Right ventricle myocardium inferior (tissue), 1 donor: ENCODE measurements at regions not wholly inside any gene's neighbourhood (a gene's known extent, or its start where the extent isn't known, plus 50 kb on each side); places are given as distances from the start of the nearest gene placed in this dataset.

Source experiments
- ATAC-seq: fragments of 200-7000 bp; cut with Tn5 transposase; one replicate; pipeline ENCODE4 v1.9.1; 2020; ENCODE audit warnings: mild to moderate bottlenecking, moderate library complexity
- DNase-seq: peaks from one replicate; pipeline ENCODE4 v3.0.0; 2021; ENCODE audit errors: missing footprints
- intact Hi-C: fragments of 100-400 bp; cut with DNase I; formaldehyde crosslinking; loops from one replicate; pipeline ENCODE4 v1.11.0; 2022
- donor health status: DM: no; HTN: yes; CAD: no; lungs with severe emphysema.

DNA sequence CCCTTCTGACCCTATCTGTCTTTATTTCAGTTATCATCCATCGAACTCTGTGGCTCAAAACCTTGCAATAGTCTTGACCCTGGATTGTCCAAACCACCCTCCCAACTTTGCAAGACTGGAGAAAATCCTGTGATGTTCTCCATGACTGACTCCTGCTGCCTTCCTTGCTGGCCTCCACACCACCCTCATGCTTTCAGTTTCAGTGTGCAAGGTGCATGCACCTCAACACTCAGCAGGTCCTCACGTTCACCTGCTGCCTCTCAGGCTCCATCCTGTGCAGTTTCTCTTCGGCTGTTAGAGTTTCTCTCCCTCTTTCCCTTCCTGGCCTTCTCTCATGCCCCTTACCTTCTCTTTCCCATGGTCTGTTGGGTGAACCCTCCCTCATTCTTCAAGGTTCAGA is 59.4 kb upstream of the ASIC2 start:
- intact Hi-C loops = no loop called here
- ATAC-seq (no peak), DNase-seq (no peak)

DNA sequence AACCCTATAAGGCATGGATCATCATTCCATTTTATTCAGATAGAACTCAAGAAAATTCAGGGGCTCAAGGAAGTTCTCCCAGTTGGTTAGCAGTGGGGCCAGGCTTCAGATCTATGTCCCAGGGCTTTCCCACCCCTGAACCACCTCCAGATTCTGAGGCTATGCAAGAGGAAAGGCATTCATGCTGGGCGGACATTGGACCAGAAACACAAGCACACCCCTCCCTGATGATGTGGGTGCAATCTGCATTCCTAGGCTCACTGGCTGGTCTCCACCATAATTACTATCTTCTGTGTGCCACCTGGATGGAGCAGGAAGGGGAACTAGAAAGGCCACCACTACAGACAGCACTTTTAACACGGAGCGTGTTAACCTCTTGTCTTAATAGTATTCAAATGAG is 63.2 kb upstream of the ASIC2 start:
- ATAC-seq (no peak), DNase-seq (no peak)
- intact Hi-C loops = no loop called here

DNA sequence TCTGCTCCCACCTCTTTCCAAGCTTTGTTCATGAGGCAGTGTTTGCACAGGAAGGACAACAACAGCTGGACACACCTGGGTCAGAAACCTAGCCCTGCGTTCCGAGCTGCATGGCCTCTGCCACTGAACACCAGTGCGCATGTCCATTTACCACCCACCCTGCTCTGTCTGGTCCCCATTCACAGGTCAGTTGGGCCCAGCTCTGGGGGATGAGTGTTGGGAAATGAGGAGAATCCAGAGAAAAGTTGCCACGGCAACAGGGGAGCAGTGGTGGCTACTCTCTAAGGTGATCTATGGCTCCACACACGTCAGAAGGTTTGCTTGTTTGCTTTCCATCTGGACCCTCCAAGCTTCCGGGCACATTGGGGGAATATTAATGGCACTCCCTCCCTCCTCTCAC is 70.4 kb upstream of the ASIC2 start:
- DNase-seq (no peak), ATAC-seq (no peak)
- intact Hi-C loops = no loop called here

DNA sequence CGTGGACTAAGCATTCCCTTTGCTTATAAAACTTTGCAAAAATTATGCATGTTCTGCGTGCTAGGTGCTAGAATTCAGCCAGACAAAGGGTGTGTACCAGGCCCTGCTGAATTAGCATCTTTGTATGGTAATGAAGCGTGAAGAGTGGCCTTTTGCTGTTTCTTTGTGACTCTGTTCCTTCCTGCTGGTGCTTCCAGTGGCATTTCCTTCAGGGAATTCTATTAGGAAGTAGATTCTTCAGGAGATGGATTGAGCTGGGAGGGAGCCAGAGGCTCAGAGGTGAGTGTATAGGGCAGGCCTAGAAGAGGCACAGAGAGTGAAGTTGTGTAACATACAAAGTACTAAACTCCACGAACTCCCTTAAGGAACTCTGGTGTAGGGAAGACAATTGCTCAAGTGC is 73.9 kb upstream of the ASIC2 start:
- intact Hi-C loops = no loop called here
- ATAC-seq = no peak
- DNase-seq = no peak

DNA sequence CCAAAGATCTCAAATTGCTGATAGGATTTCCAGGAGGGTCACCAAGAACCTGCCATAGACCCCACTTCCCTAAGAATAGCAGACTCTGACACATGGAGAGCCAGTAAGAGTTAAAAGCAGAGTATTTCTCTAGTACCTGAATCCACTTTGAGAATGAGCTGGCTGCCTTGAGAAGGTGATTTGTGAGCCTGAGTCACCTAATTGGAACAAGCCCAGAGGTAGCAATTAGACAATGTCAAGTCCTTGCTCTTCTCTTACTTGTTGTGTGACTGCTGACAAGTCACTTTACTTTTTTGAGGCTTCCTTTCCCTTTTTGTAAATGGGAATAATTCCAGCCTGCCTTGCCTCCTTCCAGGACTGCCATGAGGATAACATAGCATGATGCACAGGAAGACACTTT is 76.1 kb upstream of the ASIC2 start:
- DNase-seq (no peak), ATAC-seq (no peak)
- intact Hi-C loops = no loop called here

DNA sequence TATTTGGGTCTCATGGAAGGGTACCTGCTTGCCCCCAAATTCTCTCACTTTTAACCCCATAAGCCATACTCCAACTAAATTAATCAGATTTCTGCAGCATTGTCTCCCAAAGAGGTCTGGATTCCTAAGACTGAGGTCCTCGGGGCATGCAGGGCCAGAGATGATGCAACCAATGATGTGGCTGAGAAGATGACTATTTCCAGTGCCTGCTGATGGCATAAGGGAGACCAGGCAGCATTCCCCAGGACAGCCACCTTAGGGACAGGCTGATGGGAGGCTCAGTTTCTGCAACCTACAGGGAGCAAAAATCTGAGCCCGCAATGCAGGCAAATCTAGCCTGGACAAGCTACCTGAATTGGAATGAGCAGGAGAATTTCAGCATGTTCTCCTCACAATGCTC is 76.8 kb upstream of the ASIC2 start:
- intact Hi-C loops = no loop called here
- no peak for ATAC-seq
- DNase-seq = no peak

DNA sequence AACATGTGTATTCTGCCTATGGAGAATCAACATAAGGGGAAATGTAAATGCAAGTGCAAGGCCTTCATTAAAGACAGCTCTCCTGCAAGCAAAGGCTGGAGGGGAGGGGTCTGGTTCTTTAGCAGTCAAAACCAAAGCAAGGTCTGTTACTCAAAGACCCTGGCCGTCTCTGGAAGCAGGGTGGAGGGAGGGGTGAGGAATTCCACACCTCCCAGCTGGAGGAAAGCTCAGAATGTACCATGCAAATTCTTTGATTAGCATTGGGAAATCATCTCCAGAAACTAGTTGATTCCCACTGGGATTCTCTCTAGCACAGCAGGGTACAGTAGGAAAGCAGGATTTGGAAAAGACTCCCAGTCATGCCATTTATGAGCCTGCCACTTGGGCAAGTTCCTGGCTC is 77.3 kb upstream of the ASIC2 start:
- no peak for DNase-seq
- intact Hi-C loops = no loop called here
- ATAC-seq = no peak

DNA sequence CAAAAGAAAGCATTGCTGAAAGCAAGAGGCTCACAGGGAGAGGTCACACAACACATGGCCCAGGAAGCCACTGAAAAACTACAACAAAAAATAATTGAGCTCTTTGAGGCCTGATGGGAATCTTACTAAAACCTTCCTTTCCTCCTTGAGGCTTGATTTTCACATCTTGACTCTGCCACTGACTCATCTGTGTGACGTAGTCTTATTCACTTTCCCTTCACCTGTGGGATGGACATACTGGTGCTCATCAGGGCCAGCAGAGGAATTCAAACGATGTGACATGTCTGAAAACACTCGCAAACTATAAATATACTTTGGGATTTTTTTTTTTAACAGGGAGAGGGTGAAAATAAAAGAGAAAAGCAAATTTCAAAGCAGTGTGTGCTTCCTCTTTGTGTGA is 78.3 kb upstream of the ASIC2 start:
- ATAC-seq (no peak), DNase-seq (no peak)
- intact Hi-C loops = no loop called here

DNA sequence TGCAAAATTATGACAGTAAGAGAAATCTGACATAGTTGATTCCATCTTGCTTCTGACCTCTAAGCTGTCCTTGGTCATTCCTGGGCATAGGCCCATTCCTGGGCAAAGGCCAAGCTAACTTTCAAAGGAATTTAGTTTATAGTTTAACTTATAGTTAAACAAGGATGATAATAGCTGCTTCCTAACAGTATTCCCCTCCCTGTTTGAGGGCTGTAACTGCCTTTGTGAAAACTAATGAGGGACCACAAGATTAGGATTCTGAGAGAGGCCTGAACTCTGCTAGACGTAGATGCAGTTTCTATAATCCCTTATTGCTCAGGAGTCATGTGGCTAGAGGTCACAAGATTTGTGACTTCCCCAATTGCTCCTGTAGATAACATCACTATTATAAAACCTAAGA is 80.2 kb upstream of the ASIC2 start:
- intact Hi-C loops = no loop called here
- no peak for ATAC-seq
- no peak for DNase-seq

DNA sequence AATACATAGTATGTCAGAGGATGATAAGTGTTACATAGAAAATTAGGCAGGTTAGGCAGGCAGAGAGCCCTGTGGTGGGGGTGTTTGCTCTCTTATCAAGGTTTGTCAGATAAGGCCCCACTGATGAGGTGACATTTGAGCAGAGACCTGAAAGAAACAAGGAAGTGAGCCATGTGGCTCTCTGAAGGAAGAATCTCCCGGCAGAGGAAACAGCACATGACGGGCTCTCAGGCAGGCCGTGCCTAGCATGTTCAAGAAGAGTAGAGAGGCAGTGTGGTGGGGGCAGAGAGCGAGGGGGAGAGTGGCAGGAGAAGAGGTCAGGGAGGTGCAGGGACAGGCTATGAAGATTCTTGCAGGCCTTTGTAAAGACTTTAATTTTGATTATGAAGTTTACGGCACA is 82.0 kb upstream of the ASIC2 start:
- intact Hi-C loops = no loop called here
- ATAC-seq (no peak), DNase-seq (no peak)

DNA sequence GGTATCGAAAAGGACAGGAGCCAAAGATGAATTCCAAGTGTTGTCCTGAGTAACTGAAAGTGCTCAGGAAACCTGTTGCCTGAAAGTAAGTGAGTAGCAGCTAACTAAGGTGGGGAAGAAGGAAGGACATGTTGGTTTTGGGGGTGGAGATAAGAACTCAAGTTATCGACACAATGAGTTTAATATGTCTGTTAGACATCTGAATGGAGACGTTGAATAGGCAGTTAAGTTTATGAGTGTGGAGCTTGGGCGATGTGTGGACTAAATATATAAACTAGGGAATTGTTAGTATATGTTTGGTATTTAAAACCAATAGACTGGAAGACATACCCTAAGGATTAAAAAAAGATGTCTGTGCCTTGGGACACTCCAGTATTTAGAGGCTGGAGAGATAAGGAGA is 82.7 kb upstream of the ASIC2 start:
- DNase-seq (no peak), ATAC-seq (no peak)
- intact Hi-C loops = no loop called here

DNA sequence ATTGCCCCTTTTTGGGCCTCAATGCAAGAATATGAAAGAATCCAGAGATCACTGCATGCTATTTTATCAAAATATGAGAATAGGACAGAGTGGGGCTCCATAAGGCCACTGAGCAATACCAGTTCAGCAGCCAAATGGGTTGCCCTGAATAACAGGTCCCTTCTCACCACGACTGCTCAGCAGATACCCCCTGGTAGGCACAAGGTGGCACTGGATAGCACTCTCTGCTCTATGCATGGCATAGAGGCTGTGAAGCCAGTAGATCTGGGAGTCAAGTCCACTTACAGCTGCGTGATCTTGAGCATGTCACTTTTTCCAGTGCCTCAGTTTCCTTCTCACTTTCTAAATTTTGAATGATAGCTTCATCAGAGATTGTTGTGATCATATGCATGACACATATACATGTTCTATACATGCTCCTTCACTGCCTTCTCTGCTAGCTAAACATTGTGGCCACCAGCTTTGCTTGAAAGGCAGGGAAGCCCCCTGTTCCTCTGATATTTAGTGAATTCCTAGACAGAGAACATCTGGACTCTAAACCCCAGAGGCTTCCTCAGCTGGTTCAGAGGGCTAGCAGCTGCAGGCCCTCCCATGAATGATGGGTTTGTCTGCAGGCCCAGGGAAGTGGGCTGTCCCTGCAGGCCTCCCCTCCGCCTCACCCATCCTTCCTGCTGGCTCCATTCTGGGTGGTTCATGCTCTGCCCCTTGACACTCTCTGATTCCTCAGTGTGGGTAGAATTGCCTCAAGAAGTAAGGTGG is 84.9 kb upstream of the ASIC2 start:
- intact Hi-C loops = no loop called here
- DNase-seq = no peak
- no peak for ATAC-seq

DNA sequence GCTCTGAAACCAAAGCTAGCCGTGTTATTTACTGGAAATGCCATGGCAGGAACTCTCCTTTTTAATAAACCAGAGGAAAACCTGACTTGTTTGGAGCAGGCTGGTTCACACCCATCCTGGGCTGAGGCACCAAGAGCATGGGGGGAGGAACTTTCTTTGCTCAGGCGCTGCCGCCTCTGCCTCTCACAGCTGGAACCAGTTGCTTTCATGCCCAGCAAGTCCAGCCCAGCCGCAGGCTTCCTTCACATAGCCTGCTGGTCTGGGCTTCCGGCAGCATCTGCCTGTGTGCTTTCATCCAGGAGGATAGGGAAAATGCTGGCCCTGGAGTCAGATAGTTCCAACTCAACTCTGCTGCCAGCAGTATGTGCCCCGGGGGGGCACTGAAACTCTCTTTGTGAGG is 88.1 kb upstream of the ASIC2 start:
- intact Hi-C loops = no loop called here
- ATAC-seq (no peak), DNase-seq (no peak)

DNA sequence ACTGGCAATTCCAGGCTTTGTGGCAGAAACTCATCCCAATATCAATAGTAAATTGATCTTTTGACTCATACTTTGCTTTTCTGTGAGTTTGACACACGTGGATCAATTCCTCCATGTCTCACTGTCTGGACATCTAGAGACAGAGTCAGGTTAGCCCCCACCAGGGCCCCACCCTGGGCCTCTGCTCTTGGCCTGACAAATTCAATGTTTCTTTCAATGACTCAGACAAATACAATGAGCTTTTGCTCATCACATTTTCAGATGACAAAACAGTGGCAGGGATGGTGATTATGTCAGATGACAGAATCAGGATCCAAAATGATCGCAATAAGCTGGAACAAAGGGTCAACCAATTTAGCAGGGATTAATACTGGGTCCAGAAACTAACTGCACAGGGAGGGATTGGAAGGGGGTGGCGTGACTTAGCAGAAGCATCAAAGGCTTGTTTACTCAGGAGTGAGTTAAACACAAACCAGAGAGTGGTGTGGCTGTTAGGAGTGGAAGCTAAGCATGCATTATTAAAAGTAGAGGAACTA is 90.5 kb upstream of the ASIC2 start:
- ATAC-seq = no peak
- no peak for DNase-seq
- intact Hi-C loops = no loop called here

DNA sequence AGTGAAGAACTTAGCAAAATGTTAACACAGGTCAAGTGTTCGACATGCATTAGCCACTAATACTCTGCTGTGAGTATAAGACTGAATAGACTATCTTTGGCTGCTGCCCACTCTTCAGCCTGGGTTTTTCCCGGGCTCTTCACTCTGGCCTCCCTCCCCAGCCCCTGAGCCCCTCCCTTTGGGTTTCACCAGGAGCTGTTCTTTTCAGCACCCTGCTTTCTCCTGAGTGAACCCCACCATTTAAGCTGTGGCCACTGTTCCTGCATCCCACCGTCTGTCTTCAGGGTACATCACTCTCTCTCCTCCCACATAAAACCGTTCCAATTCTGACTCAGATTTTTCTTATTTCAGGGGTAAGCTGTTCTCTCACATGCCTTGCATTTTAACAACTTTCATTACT is 92.0 kb upstream of the ASIC2 start:
- ATAC-seq (no peak), DNase-seq (no peak)
- intact Hi-C loops = no loop called here

DNA sequence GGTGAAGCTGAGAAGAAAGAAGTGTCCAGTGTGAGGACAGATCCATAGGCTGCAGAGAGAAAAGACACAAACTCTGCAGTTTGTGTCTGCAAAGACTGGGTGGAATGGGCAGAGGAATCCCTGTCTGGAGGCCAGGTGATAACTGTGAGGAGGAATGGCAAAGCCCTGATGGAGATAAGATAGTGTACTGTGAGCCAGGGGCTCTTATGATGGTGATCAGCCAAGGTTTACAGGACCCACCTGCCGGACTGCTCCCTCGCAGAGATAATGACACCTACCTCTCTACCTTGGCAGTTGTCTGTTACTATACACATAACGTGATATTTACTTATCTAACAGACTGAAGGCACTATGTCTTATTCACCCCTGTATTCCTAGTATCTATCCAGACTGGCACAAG is 92.6 kb upstream of the ASIC2 start:
- ATAC-seq (no peak), DNase-seq (no peak)
- intact Hi-C loops = no loop called here

DNA sequence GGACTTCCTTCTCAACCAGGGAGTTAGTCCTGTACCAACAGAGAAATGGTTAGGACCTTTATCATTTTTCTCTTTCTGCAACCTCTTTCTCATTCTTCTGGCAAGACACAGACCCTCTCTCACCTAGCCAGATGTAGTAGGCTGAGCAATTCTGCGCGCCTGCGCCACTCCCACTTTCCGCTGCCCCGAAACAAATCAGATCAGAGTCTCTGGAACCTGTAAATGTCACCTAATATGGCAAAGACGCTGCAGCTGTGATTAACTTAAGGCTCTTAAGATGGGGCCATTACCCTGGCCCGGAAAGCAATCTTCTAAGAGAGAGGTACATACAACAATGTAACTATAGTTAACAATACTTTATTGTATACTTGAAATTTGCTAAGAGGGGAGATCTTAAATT is 94.3 kb upstream of the ASIC2 start:
- DNase-seq (no peak), ATAC-seq (no peak)
- intact Hi-C loops = no loop called here

DNA sequence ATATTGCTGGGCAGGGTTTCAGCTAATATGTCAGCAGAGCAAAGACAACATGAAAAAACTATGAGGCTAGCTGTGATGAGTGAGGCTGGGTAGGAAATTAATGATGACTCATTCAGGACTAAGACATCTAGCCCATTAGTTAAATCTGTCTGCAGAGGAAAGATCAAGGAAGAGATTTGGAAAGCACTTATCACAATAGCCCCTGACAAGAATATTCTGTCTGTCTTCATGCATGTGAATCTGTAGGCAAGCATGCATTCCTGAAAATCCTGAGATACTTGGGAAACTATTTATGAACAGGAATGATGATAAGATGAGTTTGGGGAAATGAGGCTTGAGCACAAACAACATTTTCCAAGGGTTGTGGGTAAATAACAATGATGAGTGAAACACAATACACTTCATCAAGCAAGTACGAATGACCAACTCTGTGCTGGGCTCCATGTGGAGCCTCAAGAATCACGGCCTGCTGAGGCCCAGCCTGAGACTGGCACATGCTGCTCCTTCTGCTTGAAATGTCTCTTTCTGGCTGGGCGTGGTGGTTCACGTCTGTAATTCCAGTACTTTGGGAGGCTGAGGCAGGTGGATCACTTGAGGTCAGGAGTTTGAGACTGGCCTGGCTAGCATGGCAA is 96.5 kb upstream of the ASIC2 start:
- no peak for ATAC-seq
- intact Hi-C loops = no loop called here
- no peak for DNase-seq

DNA sequence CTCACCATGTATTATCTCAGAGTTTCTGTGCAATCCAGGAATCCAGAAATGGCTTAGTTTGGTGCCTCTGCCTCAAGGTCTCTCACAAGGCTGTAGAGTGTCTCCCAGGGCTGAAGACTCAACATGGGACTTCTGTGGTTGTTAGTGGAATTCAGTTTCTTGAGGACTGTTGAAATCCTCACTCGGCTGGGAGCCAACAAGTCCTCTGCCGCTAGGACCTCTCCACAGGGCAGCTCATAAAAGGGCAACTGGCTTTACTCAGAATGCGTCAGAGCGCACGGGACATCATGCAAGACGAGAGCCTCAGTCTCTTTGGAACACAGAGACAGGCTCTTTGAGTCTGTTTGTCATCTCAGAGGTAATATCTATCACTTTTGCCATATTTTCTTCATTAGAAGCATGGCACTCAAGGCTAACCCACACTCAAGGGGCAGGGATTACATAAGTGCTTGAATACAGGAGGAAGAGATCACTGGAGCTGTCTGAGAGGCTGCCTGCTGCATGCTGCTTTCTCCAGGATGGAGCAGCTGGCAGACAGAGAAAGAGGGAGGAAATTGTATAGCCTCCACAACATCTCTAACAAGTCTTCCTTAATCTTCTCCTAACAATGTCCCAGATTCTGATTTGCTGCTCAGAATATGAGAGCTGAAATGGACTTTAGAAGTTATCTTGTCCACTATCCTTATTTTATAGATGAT is 97.5 kb upstream of the ASIC2 start:
- intact Hi-C loops = no loop called here
- ATAC-seq (no peak), DNase-seq (no peak)

DNA sequence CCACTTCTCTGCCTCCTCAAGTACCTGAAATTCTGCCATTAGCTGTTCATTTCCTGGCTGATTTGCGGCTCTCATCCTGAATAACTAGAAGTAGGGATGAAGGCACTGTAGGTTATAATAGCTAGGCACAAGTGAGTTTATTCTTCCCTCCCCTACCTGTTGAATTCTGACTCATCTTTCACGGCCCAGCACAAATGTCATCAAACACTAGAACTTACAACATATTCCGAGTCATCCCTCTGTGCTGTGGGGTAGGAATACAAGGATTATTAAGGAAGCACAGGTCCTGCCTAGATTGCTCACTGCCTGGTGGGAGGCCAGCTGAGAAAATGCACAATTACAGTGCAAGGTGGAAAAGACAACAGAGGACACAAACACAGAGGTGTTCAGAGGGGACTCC is 103.7 kb upstream of the ASIC2 start:
- ATAC-seq (no peak), DNase-seq (no peak)
- intact Hi-C loops = no loop called here
